Mucosa of stomach (tissue), 1 donor: ENCODE measurements at regions not wholly inside any gene's neighbourhood (a gene's known extent, or its start where the extent isn't known, plus 50 kb on each side); places are given as distances from the start of the nearest gene placed in this dataset.

Source experiments
- H3K27me3 ChIP-seq: one replicate; pipeline ENCODE4 v1.7.0; 2013; ENCODE audit warnings: mild to moderate bottlenecking, low read length; ENCODE audit not compliant: control insufficient read depth, insufficient read depth
- H3K36me3 ChIP-seq: one replicate; pipeline ENCODE4 v1.7.0; 2013; ENCODE audit warnings: low read length; ENCODE audit not compliant: control insufficient read depth, insufficient read depth
- H3K4me1 ChIP-seq: one replicate; pipeline ENCODE4 v1.7.0; 2013; ENCODE audit warnings: mild to moderate bottlenecking, low read length; ENCODE audit not compliant: control insufficient read depth, insufficient read depth
- H3K4me3 ChIP-seq: one replicate; pipeline ENCODE4 v1.7.0; 2013; ENCODE audit warnings: low read length
- H3K9ac ChIP-seq: one replicate; pipeline ENCODE4 v1.7.0; 2013; ENCODE audit warnings: mild to moderate bottlenecking, low read length, moderate library complexity
- H3K9me3 ChIP-seq: one replicate; pipeline ENCODE4 v1.7.0; 2013; ENCODE audit warnings: mild to moderate bottlenecking, low read length, moderate library complexity; ENCODE audit not compliant: control insufficient read depth
- donor health status: Pancreatic carcinoma.

- Histone ChIP-seq H3K9me3 (no peaks in the 10 kb centered on the region), H3K4me3 (no peak overlapping the region), H3K27me3 (no peaks in the 10 kb centered on the region), H3K4me1 (no peaks in the 10 kb centered on the region), H3K9ac (no peak overlapping the region), H3K36me3 (no peaks in the 10 kb centered on the region)
Observed at GRCh38 chr11:130700092-130700491, 216.2 kb downstream of the SNX19 start.

DNA sequence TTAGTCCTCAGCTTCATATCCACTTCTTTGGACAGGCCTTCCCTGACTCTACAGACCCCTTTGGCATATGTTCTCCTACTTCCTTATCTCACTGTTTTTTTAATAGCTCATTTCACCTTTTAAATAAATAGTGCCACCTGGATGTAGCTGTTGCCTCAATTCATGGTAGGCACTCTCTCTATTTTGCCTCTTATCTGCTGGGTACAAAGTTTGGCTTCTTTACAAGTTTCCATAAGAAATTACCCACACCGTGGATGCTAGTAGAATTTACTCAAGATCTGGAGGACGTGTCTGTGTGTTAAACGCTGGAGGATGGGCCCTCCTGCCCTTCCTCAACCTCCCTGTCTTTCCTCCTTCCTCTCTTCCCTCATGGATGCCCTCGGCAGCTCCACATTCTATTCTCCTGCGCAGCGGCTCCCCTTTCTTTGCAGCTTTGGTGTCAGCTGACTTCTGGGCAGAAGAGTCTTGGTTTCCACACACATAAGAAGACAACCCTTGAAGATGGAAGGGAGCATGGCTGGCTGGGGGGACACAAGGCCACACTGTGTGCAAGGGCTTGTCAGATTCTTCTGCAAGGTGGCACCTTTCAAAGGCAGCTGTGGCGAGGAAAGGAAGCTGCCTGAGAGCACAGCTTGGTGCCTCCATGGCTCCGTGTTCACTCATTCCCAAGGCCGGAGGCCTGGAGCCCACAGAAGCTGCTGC, 212.6 kb downstream of the SNX19 start:
- no peaks in the 10 kb centered on the region for H3K36me3 ChIP-seq
- H3K4me1 ChIP-seq = peaks cover 8% of the 10 kb centered on the region
- H3K4me3 ChIP-seq = no peak overlapping the region
- H3K9ac ChIP-seq = no peak overlapping the region
- H3K9me3 ChIP-seq = no peaks in the 10 kb centered on the region
- H3K27me3 ChIP-seq = no peaks in the 10 kb centered on the region

DNA sequence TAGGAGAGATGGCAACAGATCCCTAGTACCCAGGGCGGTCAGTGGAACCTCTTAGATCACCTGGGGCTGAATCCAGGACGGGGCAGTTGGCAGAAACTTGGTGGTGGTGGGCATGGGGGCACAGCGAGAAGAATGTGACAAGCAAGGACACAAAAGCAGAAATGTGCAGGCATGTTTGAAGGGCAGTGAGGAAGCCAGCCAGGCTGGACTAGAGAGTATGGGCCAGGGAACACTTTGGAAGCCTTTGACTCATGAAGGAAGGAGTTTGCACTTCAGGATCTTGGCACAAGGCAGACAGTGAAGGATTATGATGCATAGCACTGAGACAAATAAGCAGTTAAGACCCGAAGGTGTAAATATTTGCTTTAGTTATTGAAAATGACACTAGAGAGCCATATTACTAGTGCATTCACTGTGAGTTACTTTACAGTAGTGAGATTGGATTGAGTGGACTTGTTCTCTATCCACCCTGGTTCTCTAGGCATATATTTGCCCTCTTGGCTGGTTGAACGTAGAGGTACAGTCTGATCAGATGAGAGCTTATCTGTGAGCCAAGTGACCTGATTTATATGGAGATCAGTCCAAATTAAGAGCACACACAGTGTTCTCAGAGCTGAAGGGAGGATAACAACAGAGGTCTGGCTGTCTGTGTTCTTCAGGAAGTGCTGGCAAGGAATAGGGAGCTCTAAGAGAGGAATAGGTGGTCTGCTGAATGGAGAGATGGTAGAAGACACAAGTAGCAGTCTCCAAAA, 210.4 kb downstream of the SNX19 start:
- Histone ChIP-seq H3K4me1 (peaks cover 8% of the 10 kb centered on the region), H3K27me3 (no peaks in the 10 kb centered on the region), H3K36me3 (no peaks in the 10 kb centered on the region), H3K9ac (no peak overlapping the region), H3K9me3 (no peaks in the 10 kb centered on the region), H3K4me3 (no peak overlapping the region)

- no peaks in the 10 kb centered on the region for H3K9me3 ChIP-seq
- peaks cover 8% of the 10 kb centered on the region for H3K4me1 ChIP-seq
- H3K9ac ChIP-seq = no peak overlapping the region
- H3K4me3 ChIP-seq = no peak overlapping the region
- H3K36me3 ChIP-seq = no peaks in the 10 kb centered on the region
- no peaks in the 10 kb centered on the region for H3K27me3 ChIP-seq
Observed at GRCh38 chr11:130706572-130706971, 209.7 kb downstream of the SNX19 start.

- Histone ChIP-seq H3K9me3 (no peaks in the 10 kb centered on the region), H3K9ac (no peak overlapping the region), H3K4me3 (no peak overlapping the region), H3K27me3 (no peaks in the 10 kb centered on the region), H3K4me1 (peaks cover 8% of the 10 kb centered on the region), H3K36me3 (no peaks in the 10 kb centered on the region)
Observed at GRCh38 chr11:130707217-130707616, 209.1 kb downstream of the SNX19 start.

- Histone ChIP-seq H3K9ac (no peak overlapping the region), H3K4me1 (peaks cover 8% of the 10 kb centered on the region), H3K4me3 (no peak overlapping the region), H3K9me3 (no peaks in the 10 kb centered on the region), H3K36me3 (no peaks in the 10 kb centered on the region), H3K27me3 (no peaks in the 10 kb centered on the region)
Observed at GRCh38 chr11:130709531-130709930, 206.7 kb downstream of the SNX19 start.

- Histone ChIP-seq H3K9ac (no peak overlapping the region), H3K27me3 (no peaks in the 10 kb centered on the region), H3K4me1 (peaks cover 8% of the 10 kb centered on the region), H3K36me3 (no peaks in the 10 kb centered on the region), H3K4me3 (no peak overlapping the region), H3K9me3 (no peaks in the 10 kb centered on the region)
Observed at GRCh38 chr11:130710021-130710420, 206.3 kb downstream of the SNX19 start.

DNA sequence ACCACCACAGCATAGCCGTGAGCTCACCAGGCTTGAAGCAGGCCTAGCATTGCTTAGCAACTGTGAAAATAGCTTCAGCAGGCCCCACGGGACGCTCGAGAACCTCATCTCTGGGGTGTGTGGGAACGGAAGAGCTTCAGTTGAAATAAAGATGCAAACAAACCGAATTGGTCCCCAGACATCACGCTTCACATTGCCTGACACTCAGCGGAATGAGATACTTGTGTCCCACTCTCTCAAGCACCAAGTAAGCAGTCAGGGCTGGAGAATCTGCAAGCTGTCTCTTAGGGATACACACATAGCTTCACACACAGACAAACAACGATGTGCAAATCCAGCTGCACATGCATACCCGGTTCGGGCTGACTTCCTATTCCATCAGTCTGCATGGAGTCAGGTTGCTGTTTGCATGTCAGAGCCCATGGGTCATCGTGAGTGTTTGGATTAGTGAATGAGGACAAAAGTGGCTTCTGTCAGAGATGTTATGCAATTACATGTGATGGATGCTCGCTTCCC, 205.7 kb downstream of the SNX19 start:
- Histone ChIP-seq H3K4me1 (peaks cover 7% of the 10 kb centered on the region), H3K27me3 (no peaks in the 10 kb centered on the region), H3K36me3 (no peaks in the 10 kb centered on the region), H3K9me3 (no peaks in the 10 kb centered on the region), H3K9ac (no peak overlapping the region), H3K4me3 (no peak overlapping the region)

GRCh38 chr11:130711193-130711592, 205.1 kb downstream of the SNX19 start:
- no peaks in the 10 kb centered on the region for H3K36me3 ChIP-seq
- H3K9me3 ChIP-seq = no peaks in the 10 kb centered on the region
- H3K9ac ChIP-seq = no peak overlapping the region
- no peaks in the 10 kb centered on the region for H3K27me3 ChIP-seq
- no peak overlapping the region for H3K4me3 ChIP-seq
- H3K4me1 ChIP-seq = peaks cover under 1% of the 10 kb centered on the region

- no peaks in the 10 kb centered on the region for H3K36me3 ChIP-seq
Observed at GRCh38 chr11:130712480-130712879, 203.8 kb downstream of the SNX19 start.

DNA sequence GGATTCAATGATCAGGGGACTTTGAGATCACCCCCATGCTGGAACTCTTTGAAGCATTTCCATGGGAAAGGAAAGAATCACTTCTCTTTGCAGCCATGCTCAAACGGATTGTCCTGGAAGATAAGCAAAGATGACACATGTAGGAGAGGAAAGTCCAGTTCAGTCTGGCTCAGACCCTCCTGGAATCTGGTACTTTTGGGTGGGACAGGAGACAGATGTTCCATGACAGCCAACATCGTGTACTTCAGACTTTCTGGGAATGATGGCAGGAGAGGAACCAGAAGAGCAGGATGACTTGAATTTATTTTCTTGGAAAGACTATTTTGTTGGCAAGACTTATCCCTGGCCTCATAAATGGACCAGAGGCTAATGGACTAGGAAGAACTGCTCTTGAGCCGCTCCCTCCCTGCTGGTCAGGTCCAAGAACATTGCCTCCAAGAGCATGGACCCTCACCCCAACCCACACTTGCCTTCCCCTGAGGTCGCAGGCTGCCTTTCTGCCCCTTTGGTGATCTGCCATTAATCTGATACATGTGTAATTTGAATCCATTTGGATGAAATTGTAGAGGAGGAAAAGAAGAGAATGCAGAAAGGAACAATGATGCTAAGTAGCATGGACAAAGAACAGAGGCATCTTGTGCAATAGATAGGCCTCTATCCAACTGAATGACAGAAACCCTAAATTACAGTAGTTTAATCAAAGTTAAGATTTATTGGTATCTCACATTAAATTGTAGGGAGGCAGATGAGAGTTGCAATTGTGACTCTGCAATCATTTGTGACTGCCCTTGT, 201.0 kb downstream of the SNX19 start:
- Histone ChIP-seq H3K4me3 (no peak overlapping the region), H3K27me3 (peaks cover 4% of the 10 kb centered on the region), H3K4me1 (no peaks in the 10 kb centered on the region), H3K36me3 (no peaks in the 10 kb centered on the region), H3K9me3 (no peaks in the 10 kb centered on the region), H3K9ac (no peak overlapping the region)

More at GRCh38 chr11:130712480-130712879, 203.8 kb downstream of the SNX19 start:
- Histone ChIP-seq H3K27me3 (no peaks in the 10 kb centered on the region), H3K4me3 (no peak overlapping the region), H3K9me3 (no peaks in the 10 kb centered on the region), H3K9ac (no peak overlapping the region), H3K4me1 (no peaks in the 10 kb centered on the region)

- no peaks in the 10 kb centered on the region for H3K9me3 ChIP-seq
- no peak overlapping the region for H3K9ac ChIP-seq
- H3K27me3 ChIP-seq = peaks cover 4% of the 10 kb centered on the region
- no peak overlapping the region for H3K4me3 ChIP-seq
- H3K4me1 ChIP-seq = no peaks in the 10 kb centered on the region
- no peaks in the 10 kb centered on the region for H3K36me3 ChIP-seq
Observed at GRCh38 chr11:130715877-130716220, 200.4 kb downstream of the SNX19 start.
